ENCODE measurements at regions not wholly inside any gene's neighbourhood (a gene's known extent, or its start where the extent isn't known, plus 50 kb on each side); places are given as distances from the start of the nearest gene placed in this dataset.

GRCh38 chr5:119930490-119930889 is 301.1 kb downstream of the FAM170A start:
- TF ChIP-seq SIX5 (IDR thresholded peaks at IDR 0.05; ENCODE audit: borderline replicate concordance in 1 of 2, insufficient read depth in 1 of 2, low read depth in 1 of 2, low read length in 2 of 2), result no peak
- no peak for TF ChIP-seq HNRNPK (IDR thresholded peaks at IDR 0.05; ENCODE audit: low read depth, low read length, poor library complexity, severe bottlenecking)
- TF ChIP-seq ZC3H8 (IDR thresholded peaks at IDR 0.05), result no peak
- no peak for TF ChIP-seq TCF7 (IDR thresholded peaks at IDR 0.05; ENCODE audit: borderline replicate concordance)
- no peak for TF ChIP-seq POLR2A (conservative IDR thresholded peaks at IDR 0.05)
- no peak for TF ChIP-seq SAFB2 (IDR thresholded peaks at IDR 0.05; ENCODE audit: borderline replicate concordance, low read depth, low read length, severe bottlenecking)
- TF ChIP-seq CC2D1A (IDR thresholded peaks at IDR 0.05), result no peak
- TF ChIP-seq NCOA2 (IDR thresholded peaks at IDR 0.05; ENCODE audit: partially characterized antibody in 2 of 2), result no peak
- TF ChIP-seq POU5F1 (IDR thresholded peaks at IDR 0.05; ENCODE audit: borderline replicate concordance, low read depth, low read length, partially characterized antibody), result no peak
- TF ChIP-seq ELF1 (tag; IDR thresholded peaks at IDR 0.05), result no peak
- no peak for TF ChIP-seq MYC (IDR thresholded peaks at IDR 0.05; ENCODE audit: low read depth, low read length)
- no peak for TF ChIP-seq MYC (CRISPR knock-in tag; IDR thresholded peaks at IDR 0.05; ENCODE audit: borderline replicate concordance, low read depth)

Measured in K562 (cell line).